ENCODE measurements at regions not wholly inside any gene's neighbourhood (a gene's known extent, or its start where the extent isn't known, plus 50 kb on each side); places are given as distances from the start of the nearest gene placed in this dataset.

DNA sequence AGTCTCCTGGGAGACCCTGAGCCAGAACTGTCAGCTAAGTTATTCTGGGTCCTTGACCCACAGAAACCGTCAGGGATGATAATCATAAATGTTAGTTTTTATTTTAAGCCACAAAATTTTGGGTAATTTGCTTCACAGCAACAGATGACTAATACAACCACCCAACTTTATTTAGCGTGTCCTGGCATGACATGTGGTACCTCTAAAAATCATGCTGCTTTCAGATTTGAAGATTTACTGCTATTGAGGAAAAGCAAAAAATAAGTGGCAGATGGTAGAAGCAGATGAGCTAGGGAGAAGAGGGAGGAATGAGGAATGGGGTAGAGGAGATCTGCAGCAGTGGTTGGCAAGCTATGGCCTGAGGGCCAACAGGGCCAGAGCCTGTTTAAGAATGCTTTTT lies 90.4 kb downstream of the TMEM100 start:
- intact Hi-C loops (cut with DNase I) = no loop called here

GRCh38 chr17:55629995-55630394 lies 92.7 kb downstream of the TMEM100 start:
- H3K27ac ChIP-seq = no peak overlapping the region
- H3K27me3 ChIP-seq = no peaks in the 10 kb centered on the region
- no peak for ATAC-seq
- no peak overlapping the region for H3K4me3 ChIP-seq
- H3K9me3 ChIP-seq = no peaks in the 10 kb centered on the region
- no peak for DNase-seq
- H3K36me3 ChIP-seq (replicated peaks in 1 of 2; ENCODE audit: insufficient read depth in 1 of 2, low read depth in 2 of 2) = no peaks in the 10 kb centered on the region
- no peaks in the 10 kb centered on the region for H3K4me1 ChIP-seq
- TF ChIP-seq, protein P1, sequence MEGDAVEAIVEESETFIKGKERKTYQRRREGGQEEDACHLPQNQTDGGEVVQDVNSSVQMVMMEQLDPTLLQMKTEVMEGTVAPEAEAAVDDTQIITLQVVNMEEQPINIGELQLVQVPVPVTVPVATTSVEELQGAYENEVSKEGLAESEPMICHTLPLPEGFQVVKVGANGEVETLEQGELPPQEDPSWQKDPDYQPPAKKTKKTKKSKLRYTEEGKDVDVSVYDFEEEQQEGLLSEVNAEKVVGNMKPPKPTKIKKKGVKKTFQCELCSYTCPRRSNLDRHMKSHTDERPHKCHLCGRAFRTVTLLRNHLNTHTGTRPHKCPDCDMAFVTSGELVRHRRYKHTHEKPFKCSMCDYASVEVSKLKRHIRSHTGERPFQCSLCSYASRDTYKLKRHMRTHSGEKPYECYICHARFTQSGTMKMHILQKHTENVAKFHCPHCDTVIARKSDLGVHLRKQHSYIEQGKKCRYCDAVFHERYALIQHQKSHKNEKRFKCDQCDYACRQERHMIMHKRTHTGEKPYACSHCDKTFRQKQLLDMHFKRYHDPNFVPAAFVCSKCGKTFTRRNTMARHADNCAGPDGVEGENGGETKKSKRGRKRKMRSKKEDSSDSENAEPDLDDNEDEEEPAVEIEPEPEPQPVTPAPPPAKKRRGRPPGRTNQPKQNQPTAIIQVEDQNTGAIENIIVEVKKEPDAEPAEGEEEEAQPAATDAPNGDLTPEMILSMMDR (IDR thresholded peaks at IDR 0.05) = no peak
- TF ChIP-seq POLR2A (IDR thresholded peaks at IDR 0.05) = no peak
- WGBS, 2 donors = 66 to 68% methylated on average over 7 of the region's 7 CpGs
- intact Hi-C loops (cut with DNase I) = no loop called here

More for the DNA sequence above, 90.4 kb downstream of the TMEM100 start:
- no peaks in the 10 kb centered on the region for H3K36me3 ChIP-seq (replicated peaks in 1 of 2; ENCODE audit: insufficient read depth in 1 of 2, low read depth in 2 of 2)
- TF ChIP-seq, protein P1 (IDR thresholded peaks at IDR 0.05) = no peak
- no peak for TF ChIP-seq POLR2A (IDR thresholded peaks at IDR 0.05)
- no peaks in the 10 kb centered on the region for H3K9me3 ChIP-seq
- no peak overlapping the region for H3K27ac ChIP-seq
- 63 to 65% methylated on average over 2 of the region's 2 CpGs for WGBS, 2 donors
- H3K4me1 ChIP-seq = no peaks in the 10 kb centered on the region
- H3K4me3 ChIP-seq = no peak overlapping the region
- ATAC-seq = no peak
- no peak for DNase-seq
- H3K27me3 ChIP-seq = no peaks in the 10 kb centered on the region

DNA sequence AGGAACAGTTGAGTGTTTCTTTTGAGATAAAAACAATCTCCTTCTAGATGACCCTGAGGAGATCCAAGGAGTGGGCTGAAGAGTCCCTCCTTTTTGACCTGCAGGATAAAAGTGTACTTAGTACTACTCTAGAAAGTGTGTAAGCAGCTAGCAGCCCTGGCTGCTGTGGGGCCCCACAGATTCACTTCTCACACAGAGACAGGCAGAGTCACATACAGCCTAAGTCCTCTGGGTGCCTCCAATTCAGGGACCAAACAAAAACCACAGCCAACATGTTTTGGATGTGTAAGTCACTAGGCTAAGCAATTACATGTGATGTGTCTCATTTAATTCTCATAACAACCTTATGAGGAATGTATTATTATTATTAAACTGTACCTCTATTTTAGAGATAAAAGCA lies 97.1 kb downstream of the TMEM100 start:
- Histone ChIP-seq H3K36me3 (replicated peaks in 1 of 2; ENCODE audit: insufficient read depth in 1 of 2, low read depth in 2 of 2) (no peaks in the 10 kb centered on the region), H3K4me1 (no peaks in the 10 kb centered on the region), H3K27ac (no peak overlapping the region), H3K27me3 (no peaks in the 10 kb centered on the region), H3K9me3 (no peaks in the 10 kb centered on the region), H3K4me3 (no peak overlapping the region)
- no peak for TF ChIP-seq POLR2A (IDR thresholded peaks at IDR 0.05)
- TF ChIP-seq, protein P1 (IDR thresholded peaks at IDR 0.05) = no peak
- no peak for ATAC-seq
- DNase-seq = no peak
- intact Hi-C loops (cut with DNase I) = no loop called here

- H3K27ac ChIP-seq = no peak overlapping the region
These were observed 97.8 kb downstream of the TMEM100 start for GRCh38 chr17:55624772-55625433.

More at GRCh38 chr17:55624772-55625433, 97.8 kb downstream of the TMEM100 start:
- Histone ChIP-seq H3K4me1 (no peaks in the 10 kb centered on the region), H3K27me3 (no peaks in the 10 kb centered on the region), H3K4me3 (no peak overlapping the region), H3K9me3 (no peaks in the 10 kb centered on the region), H3K36me3 (replicated peaks in 1 of 2; ENCODE audit: insufficient read depth in 1 of 2, low read depth in 2 of 2) (no peaks in the 10 kb centered on the region)
- no peak for ATAC-seq
- no peak for DNase-seq
- intact Hi-C loops (cut with DNase I) = no loop called here
- TF ChIP-seq POLR2A (IDR thresholded peaks at IDR 0.05) = no peak
- TF ChIP-seq, protein P1 (IDR thresholded peaks at IDR 0.05) = no peak
- WGBS, 2 donors = 51 to 74% methylated on average over 3 of the region's 3 CpGs
